HEK293 (cell line): ENCODE measurements at regions not wholly inside any gene's neighbourhood (a gene's known extent, or its start where the extent isn't known, plus 50 kb on each side); places are given as distances from the start of the nearest gene placed in this dataset.

Experiments
- CTCF ChIA-PET: fragments of 350-600 bp; formaldehyde crosslinking; extraction: SDS; loops from one replicate; lab custom pipeline; 2021; ENCODE audit warnings: antibody characterized with exemption; lab: Yijun Ruan, JAX
- POLR2A ChIA-PET: fragments of 300-600 bp; formaldehyde crosslinking; extraction: SDS; loops from one replicate; lab custom pipeline; 2020; ENCODE audit warnings: antibody characterized with exemption, inconsistent platforms; lab: Yijun Ruan, JAX
- H3K27ac ChIP-seq: fragments of 200-500 bp; sonication (Bioruptor generic); 2 replicates; pipeline ENCODE4 v1.5.1; 2014; ENCODE audit warnings: low read depth, low read length, control low read depth, inconsistent platforms; ENCODE audit errors: extremely low read depth
- H3K36me3 ChIP-seq, 2 experiments: fragments of 200-500 bp in 1 of 2; sonication (Bioruptor generic) in 1 of 2; 1 replicate in 1 of 2; 2 replicates in 1 of 2; pipeline ENCODE4 v1.5.1; 2014 to 2017; ENCODE audit warnings: inconsistent platforms in 2 of 2, low read length in 2 of 2; ENCODE audit not compliant: control insufficient read depth in 2 of 2, insufficient read depth in 1 of 2
- H3K4me1 ChIP-seq: fragments of 200-500 bp; sonication (Bioruptor generic); 2 replicates; pipeline ENCODE4 v1.5.1; 2014; ENCODE audit warnings: mild to moderate bottlenecking, low read length, inconsistent platforms; ENCODE audit not compliant: control insufficient read depth, insufficient read depth
- H3K4me3 ChIP-seq: 2 replicates; pipeline ENCODE4 v1.5.1; 2011; ENCODE audit warnings: low read depth, mild to moderate bottlenecking, control low read depth, low read length, moderate library complexity
- H3K9me3 ChIP-seq: fragments of 200-500 bp; sonication (Bioruptor generic); 2 replicates; pipeline ENCODE4 v1.5.1; 2014; ENCODE audit warnings: low read depth, low read length, inconsistent platforms; ENCODE audit not compliant: control insufficient read depth, insufficient read depth
- MEIS1 ChIP-seq: sonication (generic); formaldehyde crosslinking; IDR thresholded peaks from 2 replicates; pipeline ENCODE4 v1.8.1; 2022; ENCODE audit warnings: missing genetic modification reagents, mild to moderate bottlenecking, borderline replicate concordance
- PRDM1 ChIP-seq: fragments of 450-650 bp; formaldehyde crosslinking; IDR thresholded peaks from 2 replicates; pipeline ENCODE4; 2016; ENCODE audit warnings: missing biosample characterization, missing genetic modification characterization
- PRDM2 ChIP-seq: fragments of 450-650 bp; formaldehyde crosslinking; IDR thresholded peaks from 2 replicates; pipeline ENCODE4 v1.5.1; 2016; ENCODE audit warnings: missing biosample characterization, missing genetic modification characterization, borderline replicate concordance
- SP7 ChIP-seq: fragments of 450-650 bp; formaldehyde crosslinking; IDR thresholded peaks from 2 replicates; pipeline ENCODE4 v1.5.1; 2016; ENCODE audit warnings: missing biosample characterization, missing genetic modification characterization
- TCF7L2 ChIP-seq: IDR thresholded peaks from 2 replicates; pipeline ENCODE4 v1.6.1; 2011; ENCODE audit warnings: low read depth, mild to moderate bottlenecking, inconsistent platforms, low read length, moderate library complexity, borderline replicate concordance
- ZFP41 ChIP-seq: fragments of 450-650 bp; formaldehyde crosslinking; IDR thresholded peaks from 2 replicates; pipeline ENCODE4 v1.5.1; 2016; ENCODE audit warnings: missing biosample characterization, missing genetic modification characterization, borderline replicate concordance
- ZNF155 ChIP-seq: fragments of 450-650 bp; formaldehyde crosslinking; IDR thresholded peaks from 2 replicates; pipeline ENCODE4 v1.5.1; 2016; ENCODE audit warnings: missing biosample characterization, missing genetic modification characterization
- ZNF19 ChIP-seq: fragments of 450-650 bp; formaldehyde crosslinking; IDR thresholded peaks from 2 replicates; pipeline ENCODE4; 2016; ENCODE audit warnings: missing biosample characterization, missing genetic modification characterization, low read depth
- ZNF2 ChIP-seq: fragments of 450-650 bp; formaldehyde crosslinking; IDR thresholded peaks from 2 replicates; pipeline ENCODE4 v1.5.1; 2016; ENCODE audit warnings: missing biosample characterization, missing genetic modification characterization
- ZNF280D ChIP-seq: fragments of 450-650 bp; formaldehyde crosslinking; IDR thresholded peaks from 2 replicates; pipeline ENCODE4 v1.5.1; 2016; ENCODE audit warnings: missing biosample characterization, missing genetic modification characterization
- ZNF544 ChIP-seq: fragments of 450-650 bp; formaldehyde crosslinking; IDR thresholded peaks from 2 replicates; pipeline ENCODE4 v1.5.0; 2017; ENCODE audit warnings: missing biosample characterization, missing genetic modification characterization
- ZNF560 ChIP-seq: fragments of 450-650 bp; formaldehyde crosslinking; IDR thresholded peaks from 2 replicates; pipeline ENCODE4 v1.5.1; 2017; ENCODE audit warnings: missing biosample characterization, missing genetic modification characterization, borderline replicate concordance
- ZNF768 ChIP-seq: fragments of 450-650 bp; formaldehyde crosslinking; IDR thresholded peaks from 2 replicates; pipeline ENCODE4 v1.5.1; 2018; ENCODE audit warnings: missing biosample characterization, mild to moderate bottlenecking, missing genetic modification characterization
- ZNF776 ChIP-seq: fragments of 450-650 bp; formaldehyde crosslinking; IDR thresholded peaks from 2 replicates; pipeline ENCODE4 v1.5.0; 2017; ENCODE audit warnings: missing biosample characterization, missing genetic modification characterization, borderline replicate concordance
- TF ChIP-seq, protein P1 (sequence below): fragments of 450-650 bp; formaldehyde crosslinking; IDR thresholded peaks from 2 replicates; pipeline ENCODE4 v1.5.1; 2016; ENCODE audit warnings: missing biosample characterization, missing genetic modification characterization
- TF ChIP-seq, protein P2 (sequence below): fragments of 450-650 bp; formaldehyde crosslinking; IDR thresholded peaks from 2 replicates; pipeline ENCODE4 v1.5.1; 2016; ENCODE audit warnings: missing biosample characterization, missing genetic modification characterization
- TF ChIP-seq, protein P3 (sequence below): fragments of 450-650 bp; formaldehyde crosslinking; IDR thresholded peaks from 2 replicates; pipeline ENCODE4 v1.5.1; 2016; ENCODE audit warnings: missing biosample characterization, missing genetic modification characterization, borderline replicate concordance

DNA sequence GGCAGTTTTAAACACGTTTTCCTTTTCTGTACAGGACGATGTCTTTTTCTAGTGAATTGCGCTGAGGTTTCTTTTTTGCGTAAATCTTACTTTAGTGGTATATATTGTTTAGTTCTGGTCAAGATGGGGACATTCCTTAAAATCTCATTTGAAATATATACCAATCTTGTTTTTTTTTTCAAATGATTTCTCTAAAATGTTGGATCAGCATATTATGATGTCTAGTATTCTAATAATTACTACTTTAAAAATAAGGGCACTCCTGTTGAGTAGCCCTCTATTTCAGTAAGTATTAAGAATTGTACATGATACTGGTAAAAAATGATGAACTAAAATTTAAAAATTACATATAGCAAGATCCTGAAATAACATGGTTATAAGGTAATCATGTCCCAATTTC, 224.1 kb upstream of the ARHGAP24 start:
- no peak overlapping the region for H3K4me3 ChIP-seq
- H3K36me3 ChIP-seq = no peaks in the 10 kb centered on the region
- H3K27ac ChIP-seq = no peak overlapping the region
- CTCF ChIA-PET = no interaction called here
- H3K9me3 ChIP-seq = no peaks in the 10 kb centered on the region
- TF ChIP-seq ZNF155 (no peak), ZNF2 (tag by site-specific recombination) (no peak), ZNF560 (tag by site-specific recombination) (no peak), ZNF19 (tag by site-specific recombination) (no peak), TCF7L2 (no peak), PRDM1 (no peak), ZFP41 (tag by site-specific recombination) (no peak), ZNF776 (no peak), ZNF768 (tag by site-specific recombination) (no peak), MEIS1 (CRISPR knock-in tag) (no peak)
- TF ChIP-seq, protein P1, sequence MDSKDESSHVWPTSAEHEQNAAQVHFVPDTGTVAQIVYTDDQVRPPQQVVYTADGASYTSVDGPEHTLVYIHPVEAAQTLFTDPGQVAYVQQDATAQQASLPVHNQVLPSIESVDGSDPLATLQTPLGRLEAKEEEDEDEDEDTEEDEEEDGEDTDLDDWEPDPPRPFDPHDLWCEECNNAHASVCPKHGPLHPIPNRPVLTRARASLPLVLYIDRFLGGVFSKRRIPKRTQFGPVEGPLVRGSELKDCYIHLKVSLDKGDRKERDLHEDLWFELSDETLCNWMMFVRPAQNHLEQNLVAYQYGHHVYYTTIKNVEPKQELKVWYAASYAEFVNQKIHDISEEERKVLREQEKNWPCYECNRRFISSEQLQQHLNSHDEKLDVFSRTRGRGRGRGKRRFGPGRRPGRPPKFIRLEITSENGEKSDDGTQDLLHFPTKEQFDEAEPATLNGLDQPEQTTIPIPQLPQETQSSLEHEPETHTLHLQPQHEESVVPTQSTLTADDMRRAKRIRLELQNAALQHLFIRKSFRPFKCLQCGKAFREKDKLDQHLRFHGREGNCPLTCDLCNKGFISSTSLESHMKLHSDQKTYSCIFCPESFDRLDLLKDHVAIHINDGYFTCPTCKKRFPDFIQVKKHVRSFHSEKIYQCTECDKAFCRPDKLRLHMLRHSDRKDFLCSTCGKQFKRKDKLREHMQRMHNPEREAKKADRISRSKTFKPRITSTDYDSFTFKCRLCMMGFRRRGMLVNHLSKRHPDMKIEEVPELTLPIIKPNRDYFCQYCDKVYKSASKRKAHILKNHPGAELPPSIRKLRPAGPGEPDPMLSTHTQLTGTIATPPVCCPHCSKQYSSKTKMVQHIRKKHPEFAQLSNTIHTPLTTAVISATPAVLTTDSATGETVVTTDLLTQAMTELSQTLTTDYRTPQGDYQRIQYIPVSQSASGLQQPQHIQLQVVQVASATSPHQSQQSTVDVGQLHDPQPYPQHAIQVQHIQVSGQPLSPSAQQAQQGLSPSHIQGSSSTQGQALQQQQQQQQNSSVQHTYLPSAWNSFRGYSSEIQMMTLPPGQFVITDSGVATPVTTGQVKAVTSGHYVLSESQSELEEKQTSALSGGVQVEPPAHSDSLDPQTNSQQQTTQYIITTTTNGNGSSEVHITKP (tag by site-specific recombination) = no peak
- TF ChIP-seq, protein P2, sequence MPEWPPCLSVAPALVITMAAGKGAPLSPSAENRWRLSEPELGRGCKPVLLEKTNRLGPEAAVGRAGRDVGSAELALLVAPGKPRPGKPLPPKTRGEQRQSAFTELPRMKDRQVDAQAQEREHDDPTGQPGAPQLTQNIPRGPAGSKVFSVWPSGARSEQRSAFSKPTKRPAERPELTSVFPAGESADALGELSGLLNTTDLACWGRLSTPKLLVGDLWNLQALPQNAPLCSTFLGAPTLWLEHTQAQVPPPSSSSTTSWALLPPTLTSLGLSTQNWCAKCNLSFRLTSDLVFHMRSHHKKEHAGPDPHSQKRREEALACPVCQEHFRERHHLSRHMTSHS = no peak
- TF ChIP-seq, protein P3, sequence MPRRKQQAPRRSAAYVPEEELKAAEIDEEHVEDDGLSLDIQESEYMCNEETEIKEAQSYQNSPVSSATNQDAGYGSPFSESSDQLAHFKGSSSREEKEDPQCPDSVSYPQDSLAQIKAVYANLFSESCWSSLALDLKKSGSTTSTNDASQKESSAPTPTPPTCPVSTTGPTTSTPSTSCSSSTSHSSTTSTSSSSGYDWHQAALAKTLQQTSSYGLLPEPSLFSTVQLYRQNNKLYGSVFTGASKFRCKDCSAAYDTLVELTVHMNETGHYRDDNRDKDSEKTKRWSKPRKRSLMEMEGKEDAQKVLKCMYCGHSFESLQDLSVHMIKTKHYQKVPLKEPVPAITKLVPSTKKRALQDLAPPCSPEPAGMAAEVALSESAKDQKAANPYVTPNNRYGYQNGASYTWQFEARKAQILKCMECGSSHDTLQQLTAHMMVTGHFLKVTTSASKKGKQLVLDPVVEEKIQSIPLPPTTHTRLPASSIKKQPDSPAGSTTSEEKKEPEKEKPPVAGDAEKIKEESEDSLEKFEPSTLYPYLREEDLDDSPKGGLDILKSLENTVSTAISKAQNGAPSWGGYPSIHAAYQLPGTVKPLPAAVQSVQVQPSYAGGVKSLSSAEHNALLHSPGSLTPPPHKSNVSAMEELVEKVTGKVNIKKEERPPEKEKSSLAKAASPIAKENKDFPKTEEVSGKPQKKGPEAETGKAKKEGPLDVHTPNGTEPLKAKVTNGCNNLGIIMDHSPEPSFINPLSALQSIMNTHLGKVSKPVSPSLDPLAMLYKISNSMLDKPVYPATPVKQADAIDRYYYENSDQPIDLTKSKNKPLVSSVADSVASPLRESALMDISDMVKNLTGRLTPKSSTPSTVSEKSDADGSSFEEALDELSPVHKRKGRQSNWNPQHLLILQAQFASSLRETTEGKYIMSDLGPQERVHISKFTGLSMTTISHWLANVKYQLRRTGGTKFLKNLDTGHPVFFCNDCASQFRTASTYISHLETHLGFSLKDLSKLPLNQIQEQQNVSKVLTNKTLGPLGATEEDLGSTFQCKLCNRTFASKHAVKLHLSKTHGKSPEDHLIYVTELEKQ (tag by site-specific recombination) = no peak
- TF ChIP-seq, all 188 proteins: peak for 0
- no peaks in the 10 kb centered on the region for H3K4me1 ChIP-seq
- POLR2A ChIA-PET = no interaction called here

- TF ChIP-seq ZNF280D (tag by site-specific recombination) (no peak), ZNF544 (tag by site-specific recombination) (no peak), PRDM2 (tag by site-specific recombination) (no peak), SP7 (tag by site-specific recombination) (no peak)
- H3K36me3 ChIP-seq = no peaks in the 10 kb centered on the region
- no peak overlapping the region for H3K4me3 ChIP-seq
- CTCF ChIA-PET = no interaction called here
- H3K9me3 ChIP-seq = no peaks in the 10 kb centered on the region
- H3K27ac ChIP-seq = no peak overlapping the region
- H3K4me1 ChIP-seq = no peaks in the 10 kb centered on the region
- POLR2A ChIA-PET = no interaction called here
These were observed 217.1 kb upstream of the ARHGAP24 start for GRCh38 chr4:85257817-85258370.
